GM12875 (cell line): ENCODE measurements at regions not wholly inside any gene's neighbourhood (a gene's known extent, or its start where the extent isn't known, plus 50 kb on each side); places are given as distances from the start of the nearest gene placed in this dataset.

Experiments
- H3K4me3 ChIP-seq: one replicate; pipeline ENCODE4 v1.5.1; 2011; ENCODE audit warnings: low read depth, low read length, control low read depth
- TF ChIP-seq, protein P1 (sequence below): IDR thresholded peaks from 2 replicates; pipeline ENCODE4 v1.5.1; 2011; ENCODE audit warnings: low read depth, mild to moderate bottlenecking, control low read depth, inconsistent platforms, low read length, moderate library complexity, borderline replicate concordance; ENCODE audit not compliant: insufficient read depth

DNA sequence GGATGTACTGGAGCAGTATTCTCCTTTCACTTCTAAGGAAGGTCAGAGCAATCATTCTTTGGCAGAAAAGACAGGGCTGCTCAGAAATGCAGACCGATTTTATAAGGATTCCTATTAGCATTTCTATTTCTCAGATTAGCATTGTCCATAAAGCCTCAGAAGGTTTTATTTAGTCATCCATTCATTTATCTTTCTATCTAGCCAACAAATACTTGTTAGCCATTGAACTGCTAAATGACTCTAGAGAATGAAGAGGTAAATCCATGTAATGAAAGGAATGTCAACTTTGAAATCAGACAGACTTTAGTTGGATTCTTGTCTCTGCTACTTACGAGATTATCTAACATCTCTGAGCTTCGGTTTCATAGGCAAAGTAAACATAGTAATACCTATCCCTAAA, 165.2 kb downstream of the SLC25A46 start:
- no peak overlapping the region for H3K4me3 ChIP-seq
- TF ChIP-seq, protein P1, sequence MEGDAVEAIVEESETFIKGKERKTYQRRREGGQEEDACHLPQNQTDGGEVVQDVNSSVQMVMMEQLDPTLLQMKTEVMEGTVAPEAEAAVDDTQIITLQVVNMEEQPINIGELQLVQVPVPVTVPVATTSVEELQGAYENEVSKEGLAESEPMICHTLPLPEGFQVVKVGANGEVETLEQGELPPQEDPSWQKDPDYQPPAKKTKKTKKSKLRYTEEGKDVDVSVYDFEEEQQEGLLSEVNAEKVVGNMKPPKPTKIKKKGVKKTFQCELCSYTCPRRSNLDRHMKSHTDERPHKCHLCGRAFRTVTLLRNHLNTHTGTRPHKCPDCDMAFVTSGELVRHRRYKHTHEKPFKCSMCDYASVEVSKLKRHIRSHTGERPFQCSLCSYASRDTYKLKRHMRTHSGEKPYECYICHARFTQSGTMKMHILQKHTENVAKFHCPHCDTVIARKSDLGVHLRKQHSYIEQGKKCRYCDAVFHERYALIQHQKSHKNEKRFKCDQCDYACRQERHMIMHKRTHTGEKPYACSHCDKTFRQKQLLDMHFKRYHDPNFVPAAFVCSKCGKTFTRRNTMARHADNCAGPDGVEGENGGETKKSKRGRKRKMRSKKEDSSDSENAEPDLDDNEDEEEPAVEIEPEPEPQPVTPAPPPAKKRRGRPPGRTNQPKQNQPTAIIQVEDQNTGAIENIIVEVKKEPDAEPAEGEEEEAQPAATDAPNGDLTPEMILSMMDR = no peak

DNA sequence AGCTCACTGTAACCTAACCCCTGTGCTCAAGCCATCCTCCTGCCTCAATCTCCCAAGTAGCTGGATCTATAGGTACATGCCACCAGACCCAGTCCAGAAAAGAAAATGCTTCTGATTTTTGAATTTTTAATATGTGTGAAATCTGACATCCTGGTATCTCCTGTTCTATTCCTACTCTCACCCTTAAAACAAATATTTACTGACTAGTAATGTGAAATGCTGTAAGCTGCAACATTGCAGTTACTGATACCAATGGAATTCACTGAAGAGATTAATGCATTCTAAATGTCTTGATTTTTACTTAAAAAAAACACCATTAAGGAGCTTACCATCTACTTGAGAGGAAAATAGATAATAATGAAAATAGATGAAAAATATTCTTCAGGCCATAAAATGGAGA, 162.7 kb upstream of the TSLP start:
- no peak overlapping the region for H3K4me3 ChIP-seq
- TF ChIP-seq, protein P1 = no peak

DNA sequence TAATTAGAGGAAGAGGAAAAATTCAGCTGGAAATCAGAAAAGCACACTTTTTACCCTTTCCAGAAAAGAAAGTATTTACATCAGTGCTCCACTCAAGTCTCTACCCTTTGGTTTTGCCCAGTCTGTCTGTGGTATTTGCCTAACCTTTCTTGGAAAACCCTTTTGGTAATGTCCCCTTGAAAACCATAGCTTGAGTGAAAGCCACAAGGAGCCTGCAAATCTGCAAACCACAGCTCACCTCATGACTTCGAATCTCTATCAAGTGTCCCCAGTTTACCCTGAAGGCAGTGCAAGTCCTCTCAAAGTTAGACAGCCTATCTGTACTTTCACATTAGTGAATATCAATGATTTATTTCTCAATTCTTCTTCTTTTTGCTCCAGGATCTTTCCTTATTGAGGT, 162.1 kb upstream of the TSLP start:
- TF ChIP-seq, protein P1 = no peak

DNA sequence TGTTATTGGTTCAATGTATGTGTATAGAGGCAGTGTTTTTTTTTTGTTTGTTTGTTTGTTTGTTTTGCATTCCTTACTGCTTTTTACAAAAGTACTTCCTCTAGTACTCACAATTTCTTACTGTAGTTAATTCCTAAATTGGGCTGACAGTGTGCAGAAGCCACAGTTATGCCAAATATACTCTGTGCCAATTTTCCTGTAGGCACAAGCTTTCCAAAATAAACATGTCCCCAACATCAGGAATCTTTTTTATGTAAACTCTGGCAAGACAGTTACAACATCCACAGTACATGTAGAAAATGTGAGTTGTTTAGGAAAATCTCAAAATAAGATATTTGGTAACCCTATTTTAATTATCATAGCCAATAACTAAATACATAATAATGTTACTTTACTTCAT, 161.6 kb upstream of the TSLP start:
- H3K4me3 ChIP-seq = no peak overlapping the region
- TF ChIP-seq, protein P1 = no peak

More for the DNA sequence above, 162.1 kb upstream of the TSLP start:
- no peak overlapping the region for H3K4me3 ChIP-seq

DNA sequence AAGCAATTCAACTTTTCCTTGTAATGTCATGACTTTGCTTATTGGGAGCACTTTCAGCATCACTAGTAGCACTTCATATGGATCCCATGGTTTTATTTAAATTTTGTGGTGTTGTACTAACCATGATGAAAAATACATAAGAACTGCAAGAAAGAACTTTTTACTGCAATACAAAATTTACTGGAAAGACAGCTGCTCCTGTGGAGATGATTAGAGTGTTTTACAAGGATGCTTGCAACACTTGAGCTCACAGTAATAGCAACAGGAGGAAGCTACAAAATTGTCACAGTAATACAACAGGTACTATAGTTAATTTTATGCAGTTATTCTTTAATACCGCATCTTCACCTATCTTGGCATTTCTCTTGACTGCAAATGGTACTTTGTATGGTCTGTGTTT, 158.3 kb upstream of the TSLP start:
- TF ChIP-seq, protein P1 = no peak

DNA sequence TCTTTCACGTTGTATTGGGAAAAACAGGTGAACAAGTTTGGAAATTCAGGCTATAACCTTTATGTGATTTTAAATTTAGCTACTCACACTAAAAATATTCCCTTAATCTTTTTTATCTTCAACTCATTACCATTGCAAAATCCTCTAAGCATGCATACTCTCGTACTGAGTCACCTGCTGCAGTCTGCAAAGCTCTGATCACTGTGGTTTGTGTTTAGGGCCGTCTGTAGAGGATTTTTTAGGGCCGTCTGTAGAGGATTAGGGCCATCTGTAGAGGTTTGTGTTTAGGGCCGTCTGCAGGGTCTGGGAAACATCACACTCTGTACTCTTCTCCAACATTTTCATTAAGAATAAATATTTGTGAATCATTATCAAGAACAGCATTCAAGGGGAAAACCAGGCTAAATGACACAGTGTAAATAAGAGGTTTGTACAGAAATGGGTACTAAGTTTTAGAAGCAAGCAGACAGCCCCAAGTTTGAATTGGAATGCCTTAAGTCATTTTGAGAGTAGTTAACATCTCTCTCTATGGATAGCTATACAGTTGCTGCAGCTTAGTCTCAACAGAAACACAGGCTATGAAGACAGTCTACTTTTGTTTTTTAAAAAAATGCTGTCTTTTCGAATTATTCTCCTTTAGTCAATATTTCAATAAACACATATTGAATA, 155.0 kb upstream of the TSLP start:
- TF ChIP-seq, protein P1 = no peak
- H3K4me3 ChIP-seq = no peak overlapping the region

More for the DNA sequence above, 158.3 kb upstream of the TSLP start:
- H3K4me3 ChIP-seq = no peak overlapping the region

DNA sequence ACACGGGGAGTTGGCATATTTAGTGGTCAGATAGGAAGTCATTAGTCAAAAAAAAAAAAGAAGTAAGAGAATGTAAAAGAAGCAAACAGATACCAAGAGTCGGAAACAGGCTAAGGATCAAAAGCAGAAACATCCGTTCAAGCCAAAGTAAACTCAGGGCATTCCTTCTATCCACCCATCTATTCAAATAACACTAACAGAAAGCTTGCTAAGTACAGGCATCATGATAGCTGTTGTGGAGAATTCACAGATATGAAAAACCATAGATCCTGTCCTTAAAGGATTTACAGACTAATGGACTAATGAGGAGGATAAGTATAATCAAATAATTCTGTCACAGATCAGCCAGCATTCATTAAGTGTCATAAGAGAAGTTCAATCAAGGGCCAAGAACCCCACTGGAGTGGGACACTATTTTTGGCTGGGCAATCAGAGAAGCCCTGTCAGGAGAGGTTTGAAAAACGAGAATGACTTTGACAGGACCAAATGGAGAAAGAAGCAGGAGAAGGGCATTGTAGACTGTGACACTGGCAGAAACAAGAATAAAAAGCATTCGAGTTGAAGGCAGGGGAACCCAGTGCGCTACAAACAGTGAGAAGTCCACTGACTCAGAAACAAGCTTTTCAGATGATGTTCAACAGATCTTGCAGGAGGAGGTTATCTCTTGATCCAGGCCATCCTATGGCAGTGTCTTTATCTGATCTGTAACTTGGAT, 154.2 kb upstream of the TSLP start:
- H3K4me3 ChIP-seq = no peak overlapping the region
- TF ChIP-seq, protein P1 = no peak
